ENCODE measurements at regions not wholly inside any gene's neighbourhood (a gene's known extent, or its start where the extent isn't known, plus 50 kb on each side); places are given as distances from the start of the nearest gene placed in this dataset.

GRCh38 chr3:117811786-117812185 is 1102.2 kb downstream of the TUSC7 start:
- no peak for TF ChIP-seq CTCF (IDR thresholded peaks at IDR 0.05)
- TF ChIP-seq POLR2A (IDR thresholded peaks at IDR 0.05): no peak

All from lower leg skin (tissue), 3 donors.